Liver (tissue), 7 donors: ENCODE measurements at regions not wholly inside any gene's neighbourhood (a gene's known extent, or its start where the extent isn't known, plus 50 kb on each side); places are given as distances from the start of the nearest gene placed in this dataset.

ENCODE experiments used
- DNase-seq: peaks from one replicate; pipeline ENCODE4 v3.0.0-alpha.2; 2017; ENCODE audit warnings: low spot score
- H3K27ac ChIP-seq, 2 donors: one replicate each; pipeline ENCODE4 v1.7.0; 2013; ENCODE audit warnings: inconsistent platforms in 2 of 2, low read length in 2 of 2, control low read depth in 1 of 2, low read depth in 1 of 2, mild to moderate bottlenecking in 1 of 2
- H3K27me3 ChIP-seq, 4 donors: one replicate each; pipeline versions ENCODE4 v1.6.1 to v1.7.0; 2013; ENCODE audit warnings: low read length in 3 of 4, inconsistent platforms in 1 of 4, mild to moderate bottlenecking in 1 of 4, moderate library complexity in 1 of 4; ENCODE audit not compliant: control insufficient read depth in 4 of 4, insufficient read depth in 4 of 4
- H3K36me3 ChIP-seq, 4 donors: one replicate each; pipeline versions ENCODE4 v1.6.1 to v1.7.0; 2013; ENCODE audit warnings: low read length in 3 of 4, mild to moderate bottlenecking in 3 of 4, low read depth in 1 of 4, moderate library complexity in 1 of 4; ENCODE audit not compliant: control insufficient read depth in 4 of 4, insufficient read depth in 3 of 4
- H3K4me1 ChIP-seq, 4 donors: one replicate each; pipeline versions ENCODE4 v1.6.1 to v1.7.0; 2013; ENCODE audit warnings: low read length in 3 of 4, mild to moderate bottlenecking in 3 of 4, moderate library complexity in 1 of 4; ENCODE audit not compliant: control insufficient read depth in 4 of 4, insufficient read depth in 4 of 4
- H3K4me3 ChIP-seq, 3 donors: one replicate each; pipeline versions ENCODE4 v1.6.1 to v1.7.0; 2013; ENCODE audit warnings: low read length in 3 of 3, control low read depth in 1 of 3, low read depth in 1 of 3, mild to moderate bottlenecking in 1 of 3
- H3K9ac ChIP-seq, 2 donors: one replicate each; pipeline ENCODE4 v1.7.0; 2013; ENCODE audit warnings: low read length in 2 of 2, mild to moderate bottlenecking in 2 of 2, moderate library complexity in 2 of 2, control low read depth in 1 of 2, low read depth in 1 of 2
- H3K9me3 ChIP-seq, 4 donors: one replicate each; pipeline versions ENCODE4 v1.6.1 to v1.7.0; 2013; ENCODE audit warnings: low read length in 3 of 4; ENCODE audit not compliant: control insufficient read depth in 4 of 4
- EGR1 ChIP-seq, 2 donors: IDR thresholded peaks; 2 replicates each; pipeline ENCODE4 v1.6.1; 2016 to 2018; ENCODE audit warnings: antibody characterized with exemption in 2 of 2, low read depth in 2 of 2
- FOXA1 ChIP-seq: IDR thresholded peaks from 2 replicates; pipeline ENCODE4 v1.6.1; 2016; ENCODE audit warnings: antibody characterized with exemption
- FOXA2 ChIP-seq: IDR thresholded peaks from 2 replicates; pipeline ENCODE4 v1.6.1; 2016; ENCODE audit warnings: antibody characterized with exemption
- GABPA ChIP-seq, 2 donors: IDR thresholded peaks in 1 of 2; conservative IDR thresholded peaks in 1 of 2; 2 replicates each; pipeline ENCODE4 v1.6.1; 2016; ENCODE audit warnings: antibody characterized with exemption in 2 of 2, mild to moderate bottlenecking in 1 of 2, moderate library complexity in 1 of 2
- HNF4G ChIP-seq: IDR thresholded peaks from 2 replicates; pipeline ENCODE4 v1.6.1; 2016; ENCODE audit warnings: antibody characterized with exemption
- JUND ChIP-seq, 2 donors: IDR thresholded peaks; 2 replicates each; pipeline ENCODE4 v1.6.1; 2016; ENCODE audit warnings: antibody characterized with exemption in 2 of 2
- NR2F2 ChIP-seq: IDR thresholded peaks from 2 replicates; pipeline ENCODE4 v1.6.1; 2016; ENCODE audit warnings: antibody characterized with exemption
- RAD21 ChIP-seq, 2 donors: IDR thresholded peaks; 2 replicates each; pipeline ENCODE4 v1.6.1; 2016; ENCODE audit warnings: antibody characterized with exemption in 2 of 2, mild to moderate bottlenecking in 2 of 2
- RXRA ChIP-seq, 2 donors: IDR thresholded peaks; 2 replicates each; pipeline ENCODE4 v1.6.1; 2017 to 2018; ENCODE audit warnings: antibody characterized with exemption in 2 of 2, mild to moderate bottlenecking in 1 of 2
- SP1 ChIP-seq: IDR thresholded peaks from 2 replicates; pipeline ENCODE4 v1.6.1; 2018; ENCODE audit warnings: antibody characterized with exemption, mild to moderate bottlenecking
- TAF1 ChIP-seq: conservative IDR thresholded peaks from 2 replicates; pipeline ENCODE4 v1.6.1; 2016; ENCODE audit warnings: antibody characterized with exemption, mild to moderate bottlenecking
- YY1 ChIP-seq: IDR thresholded peaks from 2 replicates; pipeline ENCODE4 v1.6.1; 2016; ENCODE audit warnings: antibody characterized with exemption, mild to moderate bottlenecking
- WGBS: extraction: QIAGEN DNeasy Blood & Tissue Kit; methylation state at CpG from one replicate; pipeline ENCODE4 v1.1.7; 2013; 5-methylcytosine and 5-hydroxymethylcytosine counted together
- TF ChIP-seq, protein P1 (sequence below): IDR thresholded peaks from 2 replicates; pipeline ENCODE4 v1.6.1; 2016; ENCODE audit warnings: antibody characterized with exemption, mild to moderate bottlenecking
- TF ChIP-seq, protein P2 (sequence below): IDR thresholded peaks from 2 replicates; pipeline ENCODE4 v1.6.1; 2016; ENCODE audit warnings: antibody characterized with exemption
- TF ChIP-seq, protein P3 (sequence below): IDR thresholded peaks from 2 replicates; pipeline ENCODE4 v1.6.1; 2016; ENCODE audit warnings: antibody characterized with exemption
- TF ChIP-seq, protein P4 (sequence below): IDR thresholded peaks from 2 replicates; pipeline ENCODE4 v1.6.1; 2016; ENCODE audit warnings: antibody characterized with exemption
- donor health status: healthy.
- donor health status: healthy.
- donor health status: healthy.
- donor health status: healthy.

DNA sequence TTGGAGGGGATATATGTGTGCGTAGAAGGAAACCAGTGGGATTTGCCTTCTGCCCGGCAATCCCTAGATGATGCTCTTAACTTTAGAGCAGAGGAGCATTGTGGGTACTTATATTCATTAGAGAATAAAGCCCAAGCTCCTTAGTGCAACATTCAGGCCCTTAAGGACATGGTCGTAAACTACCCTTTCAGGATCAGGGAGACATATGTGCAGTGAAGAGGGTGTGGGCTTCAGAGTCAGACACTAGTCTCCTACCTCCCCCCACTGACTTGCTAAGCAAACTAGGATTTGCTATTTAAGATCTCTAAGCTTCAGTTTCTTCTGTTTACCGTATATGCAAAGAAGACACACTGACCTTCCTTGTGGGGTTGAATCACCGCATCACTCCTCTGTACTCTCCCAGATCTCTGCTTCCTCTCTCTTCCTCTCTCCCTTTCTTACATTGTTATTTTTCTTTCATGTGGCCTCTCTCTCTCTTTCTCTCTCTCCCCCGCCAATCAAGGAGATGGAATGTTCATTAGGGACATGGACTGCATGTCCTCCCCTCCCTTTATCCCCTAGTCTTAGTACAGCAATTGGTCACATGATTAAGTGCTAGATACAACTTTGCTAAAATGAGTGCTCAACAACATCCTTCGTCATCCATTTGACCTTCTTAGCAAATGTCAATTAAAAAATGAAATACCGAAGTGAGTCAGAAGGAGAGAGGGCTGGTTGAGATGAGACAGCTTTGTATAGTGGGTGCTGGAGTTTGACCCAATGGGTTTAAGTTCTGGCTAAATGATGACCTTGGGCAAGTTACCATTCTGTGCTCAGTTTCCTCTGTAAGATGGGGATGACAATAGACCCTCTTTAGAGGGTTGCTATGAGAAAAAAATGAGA is 91.7 kb downstream of the TMX1 start:
- H3K9me3 ChIP-seq: no peaks in the 10 kb centered on the region
- no peak for TF ChIP-seq SP1
- TF ChIP-seq GABPA (IDR thresholded peaks at IDR 0.05 in 1 of 2, conservative IDR thresholded peaks at IDR 0.05 in 1 of 2): no peak
- no peak for TF ChIP-seq YY1
- TF ChIP-seq, protein P1, sequence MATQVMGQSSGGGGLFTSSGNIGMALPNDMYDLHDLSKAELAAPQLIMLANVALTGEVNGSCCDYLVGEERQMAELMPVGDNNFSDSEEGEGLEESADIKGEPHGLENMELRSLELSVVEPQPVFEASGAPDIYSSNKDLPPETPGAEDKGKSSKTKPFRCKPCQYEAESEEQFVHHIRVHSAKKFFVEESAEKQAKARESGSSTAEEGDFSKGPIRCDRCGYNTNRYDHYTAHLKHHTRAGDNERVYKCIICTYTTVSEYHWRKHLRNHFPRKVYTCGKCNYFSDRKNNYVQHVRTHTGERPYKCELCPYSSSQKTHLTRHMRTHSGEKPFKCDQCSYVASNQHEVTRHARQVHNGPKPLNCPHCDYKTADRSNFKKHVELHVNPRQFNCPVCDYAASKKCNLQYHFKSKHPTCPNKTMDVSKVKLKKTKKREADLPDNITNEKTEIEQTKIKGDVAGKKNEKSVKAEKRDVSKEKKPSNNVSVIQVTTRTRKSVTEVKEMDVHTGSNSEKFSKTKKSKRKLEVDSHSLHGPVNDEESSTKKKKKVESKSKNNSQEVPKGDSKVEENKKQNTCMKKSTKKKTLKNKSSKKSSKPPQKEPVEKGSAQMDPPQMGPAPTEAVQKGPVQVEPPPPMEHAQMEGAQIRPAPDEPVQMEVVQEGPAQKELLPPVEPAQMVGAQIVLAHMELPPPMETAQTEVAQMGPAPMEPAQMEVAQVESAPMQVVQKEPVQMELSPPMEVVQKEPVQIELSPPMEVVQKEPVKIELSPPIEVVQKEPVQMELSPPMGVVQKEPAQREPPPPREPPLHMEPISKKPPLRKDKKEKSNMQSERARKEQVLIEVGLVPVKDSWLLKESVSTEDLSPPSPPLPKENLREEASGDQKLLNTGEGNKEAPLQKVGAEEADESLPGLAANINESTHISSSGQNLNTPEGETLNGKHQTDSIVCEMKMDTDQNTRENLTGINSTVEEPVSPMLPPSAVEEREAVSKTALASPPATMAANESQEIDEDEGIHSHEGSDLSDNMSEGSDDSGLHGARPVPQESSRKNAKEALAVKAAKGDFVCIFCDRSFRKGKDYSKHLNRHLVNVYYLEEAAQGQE: no peak
- no peak for TF ChIP-seq FOXA2
- no peak for TF ChIP-seq TAF1
- TF ChIP-seq, protein P2, sequence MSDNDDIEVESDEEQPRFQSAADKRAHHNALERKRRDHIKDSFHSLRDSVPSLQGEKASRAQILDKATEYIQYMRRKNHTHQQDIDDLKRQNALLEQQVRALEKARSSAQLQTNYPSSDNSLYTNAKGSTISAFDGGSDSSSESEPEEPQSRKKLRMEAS: no peak
- TF ChIP-seq JUND (IDR thresholded peaks at IDR 0.05): no peak
- TF ChIP-seq EGR1 (IDR thresholded peaks at IDR 0.05; ENCODE audit: low read depth in 2 of 2): no peak
- DNase-seq: no peak
- H3K9ac ChIP-seq: no peak overlapping the region
- H3K27me3 ChIP-seq: no peaks in the 10 kb centered on the region
- whole genome bisulfite sequencing: 76% methylated on average over 8 of the region's 8 CpGs
- H3K4me3 ChIP-seq: no peak overlapping the region
- no peak overlapping the region for H3K27ac ChIP-seq
- no peaks in the 10 kb centered on the region for H3K36me3 ChIP-seq
- H3K4me1 ChIP-seq: no peaks in the 10 kb centered on the region

DNA sequence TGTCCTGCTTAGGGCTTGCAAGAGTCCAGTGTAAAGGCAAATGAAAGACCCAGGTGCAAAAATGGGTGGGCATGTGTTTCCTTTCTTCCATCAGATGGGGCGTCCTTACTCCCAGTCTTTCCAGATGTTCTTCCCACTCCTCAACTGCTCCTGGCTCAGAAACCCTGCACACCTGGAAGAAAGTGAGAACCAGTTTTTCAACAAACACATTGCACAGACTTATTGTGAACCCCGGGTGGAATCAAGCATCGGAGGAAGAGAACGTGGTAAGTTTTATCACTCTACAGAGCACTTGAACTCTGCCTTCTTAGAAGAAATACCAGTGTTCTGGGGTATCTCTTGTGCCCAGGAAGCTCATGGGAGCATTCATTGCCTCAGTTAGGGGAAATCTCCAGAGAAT is 93.3 kb downstream of the TMX1 start:
- Histone ChIP-seq H3K27me3 (no peaks in the 10 kb centered on the region), H3K4me3 (no peak overlapping the region), H3K9ac (no peak overlapping the region), H3K4me1 (no peaks in the 10 kb centered on the region), H3K9me3 (no peaks in the 10 kb centered on the region), H3K27ac (no peak overlapping the region), H3K36me3 (no peaks in the 10 kb centered on the region)
- no peak for DNase-seq
- 91% methylated on average over 4 of the region's 4 CpGs for WGBS
- TF ChIP-seq NR2F2 (no peak), JUND (IDR thresholded peaks at IDR 0.05) (no peak), FOXA2 (no peak), TAF1 (no peak), FOXA1 (no peak)

DNA sequence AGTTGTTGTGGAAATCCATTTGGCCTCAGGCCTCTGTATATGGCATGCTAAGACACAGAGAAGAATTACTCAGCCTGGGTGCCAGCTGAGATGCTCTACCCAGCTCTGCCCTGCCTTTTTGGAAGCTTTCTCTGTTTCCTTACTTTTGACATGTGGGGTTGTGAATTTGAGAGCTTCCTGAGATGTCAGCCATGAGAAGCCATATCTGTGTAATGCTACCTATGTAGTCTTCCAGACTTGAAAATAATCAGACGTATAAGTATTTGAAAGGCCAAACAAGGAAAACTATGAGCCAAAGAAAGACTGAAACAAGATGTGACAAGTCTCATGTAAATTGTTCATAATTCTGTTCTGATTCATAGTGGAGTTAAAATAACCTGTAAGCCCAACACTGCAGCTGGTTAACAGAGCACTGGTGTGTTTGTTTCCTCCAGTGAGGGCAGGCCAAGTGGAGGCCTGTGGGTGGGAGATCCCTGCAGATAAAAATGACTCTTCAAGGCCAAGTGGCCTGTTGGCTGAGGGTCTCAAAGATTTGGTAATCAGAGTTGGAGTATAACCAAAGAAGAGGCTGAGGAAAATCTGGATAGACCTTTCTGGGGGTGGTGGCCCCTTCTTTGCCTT is 94.0 kb downstream of the TMX1 start:
- Histone ChIP-seq H3K9ac (no peak overlapping the region), H3K36me3 (no peaks in the 10 kb centered on the region), H3K4me3 (no peak overlapping the region), H3K27me3 (no peaks in the 10 kb centered on the region), H3K27ac (no peak overlapping the region), H3K9me3 (no peaks in the 10 kb centered on the region), H3K4me1 (no peaks in the 10 kb centered on the region)
- no peak for DNase-seq
- 89% methylated on average over 1 of the region's 1 CpG for WGBS
- TF ChIP-seq, protein P3, sequence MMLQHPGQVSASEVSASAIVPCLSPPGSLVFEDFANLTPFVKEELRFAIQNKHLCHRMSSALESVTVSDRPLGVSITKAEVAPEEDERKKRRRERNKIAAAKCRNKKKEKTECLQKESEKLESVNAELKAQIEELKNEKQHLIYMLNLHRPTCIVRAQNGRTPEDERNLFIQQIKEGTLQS: no peak
- TF ChIP-seq EGR1 (IDR thresholded peaks at IDR 0.05; ENCODE audit: low read depth in 2 of 2) (no peak), FOXA2 (no peak), HNF4G (no peak), NR2F2 (no peak), RAD21 (IDR thresholded peaks at IDR 0.05) (no peak), TAF1 (no peak), RXRA (IDR thresholded peaks at IDR 0.05) (no peak), SP1 (no peak), GABPA (IDR thresholded peaks at IDR 0.05 in 1 of 2, conservative IDR thresholded peaks at IDR 0.05 in 1 of 2) (no peak), FOXA1 (no peak)
- TF ChIP-seq, protein P4, sequence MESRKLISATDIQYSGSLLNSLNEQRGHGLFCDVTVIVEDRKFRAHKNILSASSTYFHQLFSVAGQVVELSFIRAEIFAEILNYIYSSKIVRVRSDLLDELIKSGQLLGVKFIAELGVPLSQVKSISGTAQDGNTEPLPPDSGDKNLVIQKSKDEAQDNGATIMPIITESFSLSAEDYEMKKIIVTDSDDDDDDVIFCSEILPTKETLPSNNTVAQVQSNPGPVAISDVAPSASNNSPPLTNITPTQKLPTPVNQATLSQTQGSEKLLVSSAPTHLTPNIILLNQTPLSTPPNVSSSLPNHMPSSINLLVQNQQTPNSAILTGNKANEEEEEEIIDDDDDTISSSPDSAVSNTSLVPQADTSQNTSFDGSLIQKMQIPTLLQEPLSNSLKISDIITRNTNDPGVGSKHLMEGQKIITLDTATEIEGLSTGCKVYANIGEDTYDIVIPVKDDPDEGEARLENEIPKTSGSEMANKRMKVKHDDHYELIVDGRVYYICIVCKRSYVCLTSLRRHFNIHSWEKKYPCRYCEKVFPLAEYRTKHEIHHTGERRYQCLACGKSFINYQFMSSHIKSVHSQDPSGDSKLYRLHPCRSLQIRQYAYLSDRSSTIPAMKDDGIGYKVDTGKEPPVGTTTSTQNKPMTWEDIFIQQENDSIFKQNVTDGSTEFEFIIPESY: no peak
- TF ChIP-seq, protein P1: no peak
